ENCODE measurements at regions not wholly inside any gene's neighbourhood (a gene's known extent, or its start where the extent isn't known, plus 50 kb on each side); places are given as distances from the start of the nearest gene placed in this dataset.

GRCh38 chr18:68435581-68435980 lies 279.3 kb downstream of the TMX3 start:
- TF ChIP-seq EZH2 (IDR thresholded peaks at IDR 0.05; ENCODE audit: insufficient read depth, poor library complexity, severe bottlenecking): no peak
- no peak for TF ChIP-seq EZH2phosphoT487 (IDR thresholded peaks at IDR 0.05; ENCODE audit: insufficient read depth, low read depth)

Measured in GM23248 (cell line).